ENCODE measurements at regions not wholly inside any gene's neighbourhood (a gene's known extent, or its start where the extent isn't known, plus 50 kb on each side); places are given as distances from the start of the nearest gene placed in this dataset.
"Not testable (repeated sequence)": the region's sequence is repeated elsewhere in the genome, so short reads cannot be mapped to it uniquely, and the experiment has no call there.

DNA sequence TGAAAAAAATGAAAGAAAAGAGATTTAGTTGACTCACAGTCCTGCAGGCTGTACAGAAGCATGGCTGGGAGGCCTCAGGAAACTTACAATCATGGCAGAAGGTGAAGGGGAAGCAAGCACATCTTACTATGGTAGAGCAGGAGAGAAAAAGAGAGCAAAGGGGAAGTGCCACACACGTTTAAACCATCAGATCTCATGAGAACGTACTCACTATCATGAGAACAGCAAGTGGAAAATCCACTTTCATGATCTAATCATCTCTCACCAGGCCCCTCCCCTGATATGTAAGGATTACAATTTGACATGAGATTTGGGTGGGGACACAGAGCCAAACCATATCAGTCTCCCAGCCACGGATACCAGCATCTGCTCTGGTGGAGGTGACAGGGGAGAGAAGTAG lies 50.8 kb upstream of the CPOX start:
- DNase-seq, result no peak

DNA sequence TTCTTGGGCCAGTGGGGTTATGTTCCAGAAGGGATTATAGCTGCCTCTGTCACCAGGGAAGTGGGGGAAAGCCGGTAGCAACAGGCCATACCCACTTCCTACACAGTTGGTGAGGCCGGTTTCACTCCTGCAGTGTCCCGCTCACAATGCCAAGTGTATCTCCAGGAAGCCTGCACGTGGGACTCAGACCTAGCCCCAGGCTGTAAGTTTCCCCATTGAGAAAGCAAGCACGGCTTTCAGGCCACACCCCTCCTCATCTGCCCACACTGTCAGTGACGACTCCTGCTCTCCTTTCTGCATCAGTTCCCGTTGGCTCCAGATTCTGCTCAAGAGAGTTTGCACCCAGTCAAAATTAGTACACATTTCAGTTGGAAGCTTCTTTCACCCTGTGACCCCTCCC lies 51.6 kb upstream of the CPOX start:
- DNase-seq, result no peak

- no peak for DNase-seq
These were observed 53.3 kb upstream of the CPOX start for GRCh38 chr3:98646680-98647079.

GRCh38 chr3:98647197-98647596 lies 53.8 kb upstream of the CPOX start:
- no peak for DNase-seq

GRCh38 chr3:98650971-98651779 lies 57.8 kb upstream of the CPOX start:
- peak; percentile 53 to 63 for DNase-seq

DNA sequence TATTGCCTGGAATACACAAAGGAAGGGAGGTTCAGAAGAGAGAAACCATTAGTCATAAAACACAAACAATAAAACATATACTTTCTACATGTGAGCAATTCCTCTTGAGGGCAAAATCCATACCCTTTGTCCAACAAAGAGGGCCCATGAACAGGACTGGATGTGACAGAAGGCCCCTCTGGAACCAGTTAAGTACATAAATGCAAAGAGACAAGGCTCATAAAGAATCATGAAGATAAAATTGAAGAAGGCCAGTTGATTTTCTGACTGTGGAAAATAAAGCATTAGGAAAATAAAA lies 58.3 kb upstream of the CPOX start:
- no peak for DNase-seq

GRCh38 chr3:98655666-98656065 lies 62.3 kb upstream of the CPOX start:
- no peak for DNase-seq

GRCh38 chr3:98657457-98657856 lies 64.0 kb upstream of the CPOX start:
- DNase-seq, result no peak

DNA sequence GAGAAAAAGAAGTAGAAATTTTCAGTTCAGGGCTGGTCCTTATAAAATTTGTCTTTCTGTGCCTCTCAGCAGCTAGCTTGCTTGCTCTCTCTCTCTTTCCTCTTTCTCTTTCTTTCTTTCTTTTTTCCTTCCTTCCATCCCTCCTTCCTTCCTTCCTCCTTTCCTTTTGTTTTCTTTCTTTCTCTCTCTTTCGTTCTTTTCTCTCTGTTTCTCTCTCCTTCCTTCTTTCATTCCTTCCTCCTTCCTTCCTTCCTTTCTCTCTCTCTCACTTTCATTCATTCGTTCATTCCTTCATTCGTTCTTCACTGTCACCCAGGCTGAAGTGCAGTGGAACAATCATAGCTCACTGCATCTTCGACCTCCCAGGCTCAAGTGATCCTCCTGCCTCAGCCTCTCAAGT lies 69.3 kb upstream of the CPOX start:
- no peak for DNase-seq

DNA sequence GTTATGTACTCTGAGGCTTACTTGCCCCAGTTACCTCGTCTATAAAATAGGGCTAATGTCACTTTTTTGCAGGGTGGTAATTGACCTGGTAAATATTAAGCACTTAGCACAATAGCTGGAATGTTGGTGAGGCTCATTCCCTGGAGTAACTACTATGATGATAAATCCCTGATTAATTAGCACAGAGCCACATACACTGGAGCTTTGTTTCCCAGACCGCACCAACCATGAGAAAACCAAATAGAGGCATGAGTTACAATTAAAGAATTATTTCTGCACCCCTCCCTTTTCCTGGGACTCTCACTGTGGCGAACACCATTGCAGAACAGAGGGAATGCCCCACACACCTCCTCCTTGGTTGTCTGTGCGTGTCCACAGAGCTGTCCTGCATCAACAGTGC lies 76.6 kb upstream of the CPOX start:
- no peak for DNase-seq

GRCh38 chr3:98679986-98680385 lies 83.2 kb upstream of the ST3GAL6 start:
- no peak for DNase-seq

DNA sequence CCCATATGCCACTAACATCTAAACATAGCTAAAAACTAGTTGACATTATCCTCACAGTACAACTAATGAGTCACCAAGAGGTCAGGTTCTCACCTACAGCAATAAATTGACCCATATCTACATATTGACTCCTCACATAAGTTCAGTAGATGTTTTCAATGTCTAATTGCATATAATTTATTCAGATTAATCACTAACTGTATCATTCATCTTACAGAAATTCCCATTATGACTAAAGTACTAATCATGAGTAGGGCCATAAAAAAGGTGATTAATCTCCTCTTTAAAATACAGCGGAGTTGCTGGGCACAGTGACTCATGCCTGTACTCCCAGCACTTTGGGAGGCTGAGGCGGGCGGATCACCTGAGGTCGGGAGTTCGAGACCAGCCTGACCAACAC lies 82.4 kb upstream of the ST3GAL6 start:
- no peak for DNase-seq

DNA sequence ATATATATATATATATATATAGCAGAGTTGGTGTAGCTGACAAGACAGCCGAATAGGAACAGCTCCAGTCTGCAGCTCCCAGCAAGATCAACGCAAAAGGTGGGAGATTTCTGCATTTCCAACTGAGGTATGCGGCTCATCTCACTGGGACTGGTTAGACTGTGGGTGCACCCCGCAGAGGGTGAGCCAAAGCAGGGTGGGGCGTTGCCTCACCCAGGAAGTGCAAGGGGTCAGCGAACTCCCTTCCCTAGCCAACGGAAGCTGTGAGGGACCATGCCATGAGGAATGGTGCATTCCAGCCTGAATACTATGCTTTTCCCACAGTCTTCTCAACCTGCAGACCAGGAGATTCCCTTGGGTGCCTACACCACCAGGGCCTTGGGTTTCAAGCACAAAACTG lies 81.7 kb upstream of the ST3GAL6 start:
- no peak for DNase-seq

- not testable (repeated sequence) for DNase-seq
These were observed 80.7 kb upstream of the ST3GAL6 start for GRCh38 chr3:98682391-98682790.

- DNase-seq, result no peak
These were observed 74.8 kb upstream of the ST3GAL6 start for GRCh38 chr3:98688363-98688762.

- DNase-seq, result no peak
These were observed 72.3 kb upstream of the ST3GAL6 start for GRCh38 chr3:98690876-98691275.

GRCh38 chr3:98691897-98692296 lies 71.2 kb upstream of the ST3GAL6 start:
- DNase-seq, result no peak

GRCh38 chr3:98692787-98693473 lies 70.2 kb upstream of the ST3GAL6 start:
- no peak for DNase-seq

GRCh38 chr3:98695796-98696195 lies 67.3 kb upstream of the ST3GAL6 start:
- DNase-seq, result no peak

DNA sequence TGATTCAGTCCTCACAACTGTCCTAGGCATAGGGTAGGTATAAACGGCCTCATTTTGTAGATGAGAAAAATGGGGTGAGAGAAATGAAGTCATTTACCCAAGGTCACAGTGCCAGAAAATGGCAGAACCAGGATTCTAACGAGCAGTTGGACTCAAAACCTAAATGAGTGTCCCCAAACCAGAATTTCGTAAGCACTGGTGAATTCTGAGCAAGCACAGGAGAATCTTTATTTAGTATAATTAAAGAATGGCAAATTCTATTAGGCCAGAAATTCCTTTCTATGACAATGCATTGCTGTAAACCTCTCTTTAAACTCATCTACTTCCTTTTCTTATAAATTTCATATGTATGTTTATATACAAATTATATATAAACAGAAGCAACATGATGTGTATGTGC lies 66.8 kb upstream of the ST3GAL6 start:
- DNase-seq, result not testable (repeated sequence)

GRCh38 chr3:98697225-98697624 lies 65.9 kb upstream of the ST3GAL6 start:
- DNase-seq, result no peak

- no peak for DNase-seq
These were observed 64.0 kb upstream of the ST3GAL6 start for GRCh38 chr3:98699132-98699531.

DNA sequence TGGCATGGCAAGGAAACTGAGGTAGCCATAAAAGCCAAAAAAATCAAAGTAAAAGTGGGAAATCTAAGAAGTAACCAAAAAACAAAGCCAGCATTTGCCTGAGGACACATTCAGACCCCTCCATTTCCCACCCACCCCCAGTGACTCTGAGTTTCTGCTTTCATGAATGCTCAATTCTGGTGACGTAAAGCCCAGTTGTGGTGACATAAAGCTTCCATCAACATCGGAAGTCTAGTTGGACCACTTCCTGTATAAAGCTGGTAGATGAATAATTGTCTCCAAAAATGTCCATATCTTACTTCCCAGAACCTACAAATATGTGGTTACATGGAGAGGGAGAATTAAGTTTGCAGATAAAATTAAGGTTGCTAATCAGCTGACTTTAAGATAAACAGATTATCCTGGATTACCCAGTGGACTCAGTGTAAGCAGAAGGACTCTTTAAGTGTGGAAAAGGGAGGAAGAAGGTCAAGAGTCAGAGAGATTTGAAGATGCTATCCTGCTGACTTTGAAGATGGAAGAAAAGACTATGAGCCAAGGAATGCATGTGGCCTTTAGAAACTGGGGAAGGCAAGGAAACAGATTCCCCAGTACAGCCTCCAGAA lies 62.0 kb upstream of the ST3GAL6 start:
- DNase-seq, result no peak

All from right lung (tissue), 2 donors.